Kidney epithelial cell (primary cell): ENCODE measurements at regions not wholly inside any gene's neighbourhood (a gene's known extent, or its start where the extent isn't known, plus 50 kb on each side); places are given as distances from the start of the nearest gene placed in this dataset.

Experiments
- DNase-seq: peaks from one replicate; pipeline ENCODE4 v3.0.0-alpha.2; 2010; ENCODE audit warnings: low read depth
- H3K27me3 ChIP-seq: 2 replicates; pipeline ENCODE4 v1.6.0; 2011; ENCODE audit warnings: low read length; ENCODE audit not compliant: control insufficient read depth, insufficient read depth
- H3K36me3 ChIP-seq: 2 replicates; pipeline ENCODE4 v1.5.1; 2011; ENCODE audit warnings: low read length; ENCODE audit not compliant: control insufficient read depth, insufficient read depth
- H3K4me3 ChIP-seq: 2 replicates; pipeline ENCODE4 v1.5.1; 2011; ENCODE audit warnings: low read depth, mild to moderate bottlenecking, control low read depth, low read length
- CTCF ChIP-seq: IDR thresholded peaks from 2 replicates; pipeline ENCODE4 v1.5.1; 2011; ENCODE audit warnings: mild to moderate bottlenecking, moderate library complexity, low read length, control low read depth, inconsistent platforms; ENCODE audit not compliant: insufficient read depth, poor library complexity, severe bottlenecking

GRCh38 chr12:67035121-67035520 lies 234.0 kb upstream of the CAND1 start:
- Histone ChIP-seq H3K36me3 (no peaks in the 10 kb centered on the region), H3K27me3 (no peaks in the 10 kb centered on the region), H3K4me3 (no peak overlapping the region)
- TF ChIP-seq CTCF: no peak
- DNase-seq: no peak

GRCh38 chr12:67038486-67038885 lies 230.7 kb upstream of the CAND1 start:
- Histone ChIP-seq H3K4me3 (no peak overlapping the region), H3K36me3 (no peaks in the 10 kb centered on the region), H3K27me3 (no peaks in the 10 kb centered on the region)
- no peak for TF ChIP-seq CTCF
- no peak for DNase-seq

- Histone ChIP-seq H3K36me3 (no peaks in the 10 kb centered on the region), H3K27me3 (no peaks in the 10 kb centered on the region), H3K4me3 (no peak overlapping the region)
- no peak for TF ChIP-seq CTCF
- no peak for DNase-seq
These were observed 228.9 kb upstream of the CAND1 start for GRCh38 chr12:67039995-67040860.

- no peak for DNase-seq
- no peaks in the 10 kb centered on the region for H3K27me3 ChIP-seq
- no peaks in the 10 kb centered on the region for H3K36me3 ChIP-seq
- no peak overlapping the region for H3K4me3 ChIP-seq
- TF ChIP-seq CTCF: no peak
These were observed 228.4 kb upstream of the CAND1 start for GRCh38 chr12:67040861-67041137.

GRCh38 chr12:67042697-67043131 lies 226.4 kb upstream of the CAND1 start:
- H3K36me3 ChIP-seq: no peaks in the 10 kb centered on the region
- no peak for TF ChIP-seq CTCF
- peak; percentile 61 for DNase-seq
- H3K27me3 ChIP-seq: no peaks in the 10 kb centered on the region
- H3K4me3 ChIP-seq: no peak overlapping the region

- Histone ChIP-seq H3K4me3 (no peak overlapping the region), H3K27me3 (no peaks in the 10 kb centered on the region), H3K36me3 (no peaks in the 10 kb centered on the region)
- DNase-seq: no peak
- TF ChIP-seq CTCF: no peak
These were observed 225.4 kb upstream of the CAND1 start for GRCh38 chr12:67043771-67044170.
